AG10803 (cell line): ENCODE measurements at regions not wholly inside any gene's neighbourhood (a gene's known extent, or its start where the extent isn't known, plus 50 kb on each side); places are given as distances from the start of the nearest gene placed in this dataset.

ENCODE experiments used
- DNase-seq: peaks from one replicate; pipeline ENCODE4 v3.0.0; 2010; ENCODE audit warnings: low read depth
- H3K4me3 ChIP-seq: 2 replicates; pipeline ENCODE4 v1.5.1; 2011; ENCODE audit warnings: mild to moderate bottlenecking, low read length, control low read depth
- CTCF ChIP-seq: conservative IDR thresholded peaks from 2 replicates; pipeline ENCODE4 v1.5.1; 2011; ENCODE audit warnings: mild to moderate bottlenecking, low read length, control low read depth, inconsistent platforms

- peak; percentile 44 for DNase-seq
These were observed 63.1 kb upstream of the PHACTR1 start for GRCh38 chr6:12653486-12653885.

GRCh38 chr6:12654107-12654506 lies 62.5 kb upstream of the PHACTR1 start:
- H3K4me3 ChIP-seq: no peak overlapping the region
- TF ChIP-seq CTCF: no peak
- DNase-seq: no peak

More at GRCh38 chr6:12653486-12653885, 63.1 kb upstream of the PHACTR1 start:
- no peak overlapping the region for H3K4me3 ChIP-seq
- no peak for TF ChIP-seq CTCF

- no peak for DNase-seq
- no peak overlapping the region for H3K4me3 ChIP-seq
- no peak for TF ChIP-seq CTCF
These were observed 62.1 kb upstream of the PHACTR1 start for GRCh38 chr6:12654514-12654913.

- TF ChIP-seq CTCF: no peak
These were observed 59.7 kb upstream of the PHACTR1 start for GRCh38 chr6:12656906-12657305.

GRCh38 chr6:12657884-12658283 lies 58.7 kb upstream of the PHACTR1 start:
- no peak for TF ChIP-seq CTCF
- H3K4me3 ChIP-seq: no peak overlapping the region
- no peak for DNase-seq

More at GRCh38 chr6:12656906-12657305, 59.7 kb upstream of the PHACTR1 start:
- no peak overlapping the region for H3K4me3 ChIP-seq
- DNase-seq: peak; percentile 56

- DNase-seq: no peak
- no peak for TF ChIP-seq CTCF
- no peak overlapping the region for H3K4me3 ChIP-seq
These were observed 55.0 kb upstream of the PHACTR1 start for GRCh38 chr6:12661432-12662089.
